M059J (cell line): ENCODE measurements at regions not wholly inside any gene's neighbourhood (a gene's known extent, or its start where the extent isn't known, plus 50 kb on each side); places are given as distances from the start of the nearest gene placed in this dataset.
A peak's percentile ranks its signal among the peaks of the same experiment; 100 is the strongest.

Experiments
- DNase-seq: peaks from one replicate; pipeline ENCODE4 v3.0.0-alpha.2; 2012; ENCODE audit warnings: low read depth

GRCh38 chr5:173529861-173530260 is 86.6 kb downstream of the BOD1 start:
- DNase-seq = no peak

GRCh38 chr5:173527671-173528070 is 88.8 kb downstream of the BOD1 start:
- no peak for DNase-seq

GRCh38 chr5:173524136-173524535 is 92.3 kb downstream of the BOD1 start:
- no peak for DNase-seq

GRCh38 chr5:173523388-173523787 is 93.1 kb downstream of the BOD1 start:
- DNase-seq = no peak

GRCh38 chr5:173522518-173522917 is 93.9 kb downstream of the BOD1 start:
- DNase-seq = no peak

- no peak for DNase-seq
These were observed 97.6 kb downstream of the BOD1 start for GRCh38 chr5:173518856-173519255.

- no peak for DNase-seq
These were observed 98.8 kb downstream of the BOD1 start for GRCh38 chr5:173517648-173518047.

GRCh38 chr5:173515526-173515925 is 100.9 kb downstream of the BOD1 start:
- peak; percentile 94 for DNase-seq

- DNase-seq = peak; percentile 48
These were observed 101.8 kb downstream of the BOD1 start for GRCh38 chr5:173514661-173515060.

GRCh38 chr5:173513521-173513991 is 102.9 kb downstream of the BOD1 start:
- peak; percentile 75 for DNase-seq

- peak; percentile 78 for DNase-seq
These were observed 103.6 kb downstream of the BOD1 start for GRCh38 chr5:173512637-173513435.

GRCh38 chr5:173509060-173509459 is 107.4 kb downstream of the BOD1 start:
- DNase-seq = no peak

GRCh38 chr5:173507171-173507570 is 109.3 kb downstream of the BOD1 start:
- no peak for DNase-seq

GRCh38 chr5:173505634-173506033 is 110.8 kb downstream of the BOD1 start:
- DNase-seq = peak; percentile 27

- DNase-seq = no peak
These were observed 114.5 kb downstream of the BOD1 start for GRCh38 chr5:173501922-173502321.

- DNase-seq = no peak
These were observed 115.2 kb downstream of the BOD1 start for GRCh38 chr5:173501271-173501670.

- no peak for DNase-seq
These were observed 116.3 kb downstream of the BOD1 start for GRCh38 chr5:173500213-173500560.

- DNase-seq = no peak
These were observed 116.8 kb downstream of the BOD1 start for GRCh38 chr5:173499471-173500212.

GRCh38 chr5:173498739-173499470 is 117.5 kb downstream of the BOD1 start:
- peak; percentile 53 for DNase-seq

GRCh38 chr5:173498286-173498685 is 118.2 kb downstream of the BOD1 start:
- peak; percentile 79 for DNase-seq

GRCh38 chr5:173497685-173498084 is 118.8 kb downstream of the BOD1 start:
- DNase-seq = no peak

GRCh38 chr5:173496883-173497255 is 119.6 kb downstream of the BOD1 start:
- DNase-seq = no peak
